ENCODE measurements at regions not wholly inside any gene's neighbourhood (a gene's known extent, or its start where the extent isn't known, plus 50 kb on each side); places are given as distances from the start of the nearest gene placed in this dataset.

DNA sequence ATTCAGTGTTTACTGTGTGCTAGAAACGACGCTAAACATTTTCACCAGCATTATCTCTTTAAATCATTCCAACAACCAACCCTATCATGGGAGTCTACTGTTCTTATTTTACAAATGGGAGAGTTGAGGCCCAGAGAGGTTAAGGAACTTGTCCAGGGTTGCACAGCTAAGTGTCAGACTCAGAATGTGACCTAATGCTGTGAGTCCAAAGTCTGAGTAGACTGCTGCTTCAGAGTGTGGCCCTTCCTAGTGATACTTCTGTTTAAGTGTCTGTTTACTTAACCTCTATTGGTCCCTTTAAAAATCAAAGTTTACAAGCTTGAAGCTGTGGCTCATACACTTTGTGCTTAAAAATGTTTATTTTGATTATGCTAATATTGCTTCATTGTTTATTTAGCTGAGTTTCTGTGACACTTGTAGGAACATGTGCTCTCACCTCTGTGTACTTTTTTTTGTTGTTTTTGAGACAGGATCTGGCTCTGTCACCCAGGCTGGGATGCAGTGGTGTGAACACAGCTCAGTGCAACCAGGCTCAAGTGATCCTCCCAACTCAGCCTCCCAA, 84.4 kb upstream of the SYPL1 start:
- TF ChIP-seq, protein P1, sequence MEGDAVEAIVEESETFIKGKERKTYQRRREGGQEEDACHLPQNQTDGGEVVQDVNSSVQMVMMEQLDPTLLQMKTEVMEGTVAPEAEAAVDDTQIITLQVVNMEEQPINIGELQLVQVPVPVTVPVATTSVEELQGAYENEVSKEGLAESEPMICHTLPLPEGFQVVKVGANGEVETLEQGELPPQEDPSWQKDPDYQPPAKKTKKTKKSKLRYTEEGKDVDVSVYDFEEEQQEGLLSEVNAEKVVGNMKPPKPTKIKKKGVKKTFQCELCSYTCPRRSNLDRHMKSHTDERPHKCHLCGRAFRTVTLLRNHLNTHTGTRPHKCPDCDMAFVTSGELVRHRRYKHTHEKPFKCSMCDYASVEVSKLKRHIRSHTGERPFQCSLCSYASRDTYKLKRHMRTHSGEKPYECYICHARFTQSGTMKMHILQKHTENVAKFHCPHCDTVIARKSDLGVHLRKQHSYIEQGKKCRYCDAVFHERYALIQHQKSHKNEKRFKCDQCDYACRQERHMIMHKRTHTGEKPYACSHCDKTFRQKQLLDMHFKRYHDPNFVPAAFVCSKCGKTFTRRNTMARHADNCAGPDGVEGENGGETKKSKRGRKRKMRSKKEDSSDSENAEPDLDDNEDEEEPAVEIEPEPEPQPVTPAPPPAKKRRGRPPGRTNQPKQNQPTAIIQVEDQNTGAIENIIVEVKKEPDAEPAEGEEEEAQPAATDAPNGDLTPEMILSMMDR (IDR thresholded peaks at IDR 0.05), result no peak
- TF ChIP-seq POLR2A (IDR thresholded peaks at IDR 0.05) (no peak), POLR2AphosphoS5 (IDR thresholded peaks at IDR 0.05; ENCODE audit: insufficient read depth in 1 of 2, low read depth in 1 of 2) (no peak)

All from vagina (tissue), 2 donors.